SK-N-SH treated with all-trans-retinoic acid at 6 μM for 48 hours (cell line): ENCODE measurements at regions not wholly inside any gene's neighbourhood (a gene's known extent, or its start where the extent isn't known, plus 50 kb on each side); places are given as distances from the start of the nearest gene placed in this dataset.

Experiments
- ARNTL ChIP-seq: fragments of 450-650 bp; formaldehyde crosslinking; IDR thresholded peaks from 2 replicates; pipeline ENCODE4 v1.5.0; 2020; ENCODE audit warnings: low read depth, mild to moderate bottlenecking, moderate library complexity, borderline replicate concordance
- CSDC2 ChIP-seq: fragments of 250-450 bp; sonication (Bioruptor Pico); IDR thresholded peaks from 2 replicates; pipeline ENCODE4 v1.5.0; 2020; ENCODE audit warnings: mild to moderate bottlenecking, moderate library complexity
- ISL1 ChIP-seq: fragments of 250-450 bp; sonication (Bioruptor Pico); IDR thresholded peaks from 2 replicates; pipeline ENCODE4 v2.1.2; 2022; ENCODE audit warnings: mild to moderate bottlenecking, moderate library complexity
- TOX ChIP-seq: fragments of 250-450 bp; sonication (Bioruptor Pico); IDR thresholded peaks from 2 replicates; pipeline ENCODE4 v1.8.0; 2021; ENCODE audit warnings: mild to moderate bottlenecking, moderate library complexity, borderline replicate concordance
- TF ChIP-seq, protein P1 (sequence below): fragments of 250-450 bp; sonication (Bioruptor Pico); IDR thresholded peaks from 2 replicates; pipeline ENCODE4 v1.8.0; 2020; ENCODE audit warnings: mild to moderate bottlenecking, moderate library complexity, borderline replicate concordance

- TF ChIP-seq, protein P1, sequence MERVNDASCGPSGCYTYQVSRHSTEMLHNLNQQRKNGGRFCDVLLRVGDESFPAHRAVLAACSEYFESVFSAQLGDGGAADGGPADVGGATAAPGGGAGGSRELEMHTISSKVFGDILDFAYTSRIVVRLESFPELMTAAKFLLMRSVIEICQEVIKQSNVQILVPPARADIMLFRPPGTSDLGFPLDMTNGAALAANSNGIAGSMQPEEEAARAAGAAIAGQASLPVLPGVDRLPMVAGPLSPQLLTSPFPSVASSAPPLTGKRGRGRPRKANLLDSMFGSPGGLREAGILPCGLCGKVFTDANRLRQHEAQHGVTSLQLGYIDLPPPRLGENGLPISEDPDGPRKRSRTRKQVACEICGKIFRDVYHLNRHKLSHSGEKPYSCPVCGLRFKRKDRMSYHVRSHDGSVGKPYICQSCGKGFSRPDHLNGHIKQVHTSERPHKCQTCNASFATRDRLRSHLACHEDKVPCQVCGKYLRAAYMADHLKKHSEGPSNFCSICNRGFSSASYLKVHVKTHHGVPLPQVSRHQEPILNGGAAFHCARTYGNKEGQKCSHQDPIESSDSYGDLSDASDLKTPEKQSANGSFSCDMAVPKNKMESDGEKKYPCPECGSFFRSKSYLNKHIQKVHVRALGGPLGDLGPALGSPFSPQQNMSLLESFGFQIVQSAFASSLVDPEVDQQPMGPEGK, result no peak
- TF ChIP-seq ISL1 (CRISPR knock-in tag) (no peak), TOX (CRISPR knock-in tag) (no peak), ARNTL (CRISPR knock-in tag) (no peak), CSDC2 (CRISPR knock-in tag) (no peak)
These were observed 133.4 kb downstream of the MACC1 start for GRCh38 chr7:20083781-20084180.
